HS-5 (cell line): ENCODE measurements at regions not wholly inside any gene's neighbourhood (a gene's known extent, or its start where the extent isn't known, plus 50 kb on each side); places are given as distances from the start of the nearest gene placed in this dataset.

Source experiments
- DNase-seq: peaks from one replicate; pipeline ENCODE4 v3.0.0-alpha.2; 2012; ENCODE audit warnings: low read depth

GRCh38 chr21:27695246-27695645 lies 728.4 kb upstream of the ADAMTS5 start:
- DNase-seq, result no peak

GRCh38 chr21:27694667-27695066 lies 727.8 kb upstream of the ADAMTS5 start:
- no peak for DNase-seq

GRCh38 chr21:27693376-27693775 lies 726.5 kb upstream of the ADAMTS5 start:
- DNase-seq, result peak; percentile 86

GRCh38 chr21:27691516-27691915 lies 724.6 kb upstream of the ADAMTS5 start:
- DNase-seq, result no peak

- no peak for DNase-seq
Measured at GRCh38 chr21:27691006-27691405, 724.1 kb upstream of the ADAMTS5 start.

GRCh38 chr21:27690426-27690825 lies 723.5 kb upstream of the ADAMTS5 start:
- DNase-seq, result no peak

GRCh38 chr21:27688773-27689172 lies 721.9 kb upstream of the ADAMTS5 start:
- no peak for DNase-seq

- no peak for DNase-seq
Measured at GRCh38 chr21:27683292-27683691, 716.4 kb upstream of the ADAMTS5 start.

GRCh38 chr21:27681841-27682240 lies 715.0 kb upstream of the ADAMTS5 start:
- peak; percentile 64 for DNase-seq

GRCh38 chr21:27681038-27681437 lies 714.1 kb upstream of the ADAMTS5 start:
- no peak for DNase-seq

- DNase-seq, result no peak
Measured at GRCh38 chr21:27680181-27680580, 713.3 kb upstream of the ADAMTS5 start.

- DNase-seq, result no peak
Measured at GRCh38 chr21:27678511-27678910, 711.6 kb upstream of the ADAMTS5 start.

- DNase-seq, result no peak
Measured at GRCh38 chr21:27677546-27677945, 710.7 kb upstream of the ADAMTS5 start.

- no peak for DNase-seq
Measured at GRCh38 chr21:27675306-27675705, 708.4 kb upstream of the ADAMTS5 start.

GRCh38 chr21:27674041-27674615 lies 707.2 kb upstream of the ADAMTS5 start:
- peak; percentile 89 for DNase-seq

GRCh38 chr21:27673581-27673980 lies 706.7 kb upstream of the ADAMTS5 start:
- DNase-seq, result no peak

- DNase-seq, result no peak
Measured at GRCh38 chr21:27671207-27671606, 704.3 kb upstream of the ADAMTS5 start.

GRCh38 chr21:27653481-27653880 lies 686.6 kb upstream of the ADAMTS5 start:
- DNase-seq, result no peak

- no peak for DNase-seq
Measured at GRCh38 chr21:27649762-27650161, 682.9 kb upstream of the ADAMTS5 start.

- DNase-seq, result peak; percentile 93
Measured at GRCh38 chr21:27649323-27649722, 682.4 kb upstream of the ADAMTS5 start.

- DNase-seq, result peak; percentile 76
Measured at GRCh38 chr21:27648560-27648959, 681.7 kb upstream of the ADAMTS5 start.

- DNase-seq, result no peak
Measured at GRCh38 chr21:27647921-27648320, 681.0 kb upstream of the ADAMTS5 start.

GRCh38 chr21:27647401-27647800 lies 680.5 kb upstream of the ADAMTS5 start:
- DNase-seq, result no peak

GRCh38 chr21:27646691-27647090 lies 679.8 kb upstream of the ADAMTS5 start:
- DNase-seq, result no peak

- DNase-seq, result no peak
Measured at GRCh38 chr21:27646056-27646455, 679.2 kb upstream of the ADAMTS5 start.
